NCI-H69 (cell line): ENCODE measurements at regions not wholly inside any gene's neighbourhood (a gene's known extent, or its start where the extent isn't known, plus 50 kb on each side); places are given as distances from the start of the nearest gene placed in this dataset.

Experiments used
- DNase-seq: peaks from one replicate; lab custom pipeline; 2025; lab: John Stamatoyannopoulos, UW

- no peak for DNase-seq
Measured at GRCh38 chr13:47175172-47175866, 278.5 kb upstream of the HTR2A start.

GRCh38 chr13:47170971-47171370 lies 274.1 kb upstream of the HTR2A start:
- DNase-seq, result no peak

GRCh38 chr13:47168618-47169017 lies 271.8 kb upstream of the HTR2A start:
- no peak for DNase-seq

GRCh38 chr13:47168066-47168465 lies 271.2 kb upstream of the HTR2A start:
- no peak for DNase-seq

GRCh38 chr13:47166336-47166735 lies 269.5 kb upstream of the HTR2A start:
- no peak for DNase-seq

GRCh38 chr13:47159853-47160550 lies 263.1 kb upstream of the HTR2A start:
- no peak for DNase-seq

GRCh38 chr13:47158593-47158992 lies 261.7 kb upstream of the HTR2A start:
- no peak for DNase-seq

GRCh38 chr13:47148543-47148942 lies 251.7 kb upstream of the HTR2A start:
- DNase-seq, result no peak

- DNase-seq, result no peak
Measured at GRCh38 chr13:47147812-47148119, 250.9 kb upstream of the HTR2A start.

- no peak for DNase-seq
Measured at GRCh38 chr13:47146991-47147811, 250.3 kb upstream of the HTR2A start.

- DNase-seq, result no peak
Measured at GRCh38 chr13:47146136-47146535, 249.3 kb upstream of the HTR2A start.

- DNase-seq, result no peak
Measured at GRCh38 chr13:47144782-47145181, 247.9 kb upstream of the HTR2A start.

- no peak for DNase-seq
Measured at GRCh38 chr13:47142105-47142504, 245.3 kb upstream of the HTR2A start.

- no peak for DNase-seq
Measured at GRCh38 chr13:47139519-47139918, 242.7 kb upstream of the HTR2A start.

- DNase-seq, result no peak
Measured at GRCh38 chr13:47136504-47136941, 239.7 kb upstream of the HTR2A start.

GRCh38 chr13:47135800-47136503 lies 239.1 kb upstream of the HTR2A start:
- no peak for DNase-seq

- no peak for DNase-seq
Measured at GRCh38 chr13:47134939-47135489, 238.2 kb upstream of the HTR2A start.

- DNase-seq, result no peak
Measured at GRCh38 chr13:47133011-47133445, 236.2 kb upstream of the HTR2A start.

- DNase-seq, result no peak
Measured at GRCh38 chr13:47129461-47129860, 232.6 kb upstream of the HTR2A start.

- DNase-seq, result no peak
Measured at GRCh38 chr13:47126432-47126831, 229.6 kb upstream of the HTR2A start.

- no peak for DNase-seq
Measured at GRCh38 chr13:47121092-47121763, 224.4 kb upstream of the HTR2A start.
